ENCODE measurements at regions not wholly inside any gene's neighbourhood (a gene's known extent, or its start where the extent isn't known, plus 50 kb on each side); places are given as distances from the start of the nearest gene placed in this dataset.

- DNase-seq (ENCODE audit: low read depth) = no peak
These were observed 245.1 kb downstream of the ERMARD start for GRCh38 chr6:169996378-169997051.

GRCh38 chr6:169994739-169995138 is 243.3 kb downstream of the ERMARD start:
- DNase-seq (ENCODE audit: low read depth) = no peak

- DNase-seq (ENCODE audit: low read depth) = no peak
These were observed 242.5 kb downstream of the ERMARD start for GRCh38 chr6:169993861-169994481.

- no peak for DNase-seq (ENCODE audit: low read depth)
These were observed 240.5 kb downstream of the ERMARD start for GRCh38 chr6:169991913-169992312.

GRCh38 chr6:169991031-169991390 is 239.6 kb downstream of the ERMARD start:
- no peak for DNase-seq (ENCODE audit: low read depth)

GRCh38 chr6:169990095-169991030 is 238.9 kb downstream of the ERMARD start:
- peak; percentile 50 for DNase-seq (ENCODE audit: low read depth)

GRCh38 chr6:169989594-169989993 is 238.2 kb downstream of the ERMARD start:
- no peak for DNase-seq (ENCODE audit: low read depth)

- DNase-seq (ENCODE audit: low read depth) = no peak
These were observed 237.5 kb downstream of the ERMARD start for GRCh38 chr6:169988769-169989550.

- no peak for DNase-seq (ENCODE audit: low read depth)
These were observed 235.6 kb downstream of the ERMARD start for GRCh38 chr6:169986848-169987498.

- DNase-seq (ENCODE audit: low read depth) = no peak
These were observed 234.9 kb downstream of the ERMARD start for GRCh38 chr6:169986171-169986847.

- no peak for DNase-seq (ENCODE audit: low read depth)
These were observed 233.9 kb downstream of the ERMARD start for GRCh38 chr6:169985121-169986015.

- no peak for DNase-seq (ENCODE audit: low read depth)
These were observed 233.0 kb downstream of the ERMARD start for GRCh38 chr6:169984181-169985120.

- no peak for DNase-seq (ENCODE audit: low read depth)
These were observed 232.2 kb downstream of the ERMARD start for GRCh38 chr6:169983651-169984050.

GRCh38 chr6:169982461-169983386 is 231.3 kb downstream of the ERMARD start:
- DNase-seq (ENCODE audit: low read depth) = no peak

- no peak for DNase-seq (ENCODE audit: low read depth)
These were observed 230.5 kb downstream of the ERMARD start for GRCh38 chr6:169981969-169982368.

- no peak for DNase-seq (ENCODE audit: low read depth)
These were observed 230.1 kb downstream of the ERMARD start for GRCh38 chr6:169981568-169981967.

GRCh38 chr6:169980826-169981450 is 229.5 kb downstream of the ERMARD start:
- no peak for DNase-seq (ENCODE audit: low read depth)
